HepG2 (cell line): ENCODE measurements at regions not wholly inside any gene's neighbourhood (a gene's known extent, or its start where the extent isn't known, plus 50 kb on each side); places are given as distances from the start of the nearest gene placed in this dataset.

ENCODE experiments used
- GATAD2A ChIP-seq: IDR thresholded peaks from 2 replicates; pipeline ENCODE4 v1.6.1; 2016
- MAX ChIP-seq: IDR thresholded peaks from 2 replicates; pipeline ENCODE4 v1.6.1; 2012; ENCODE audit warnings: inconsistent platforms
- SMAD1 ChIP-seq: sonication (generic); formaldehyde crosslinking; IDR thresholded peaks from 2 replicates; pipeline ENCODE4 v1.4.0; 2020; ENCODE audit warnings: missing genetic modification reagents, low read depth, mild to moderate bottlenecking, borderline replicate concordance
- TEF ChIP-seq: sonication (generic); formaldehyde crosslinking; IDR thresholded peaks from 2 replicates; pipeline ENCODE4 v1.5.0; 2020; ENCODE audit warnings: missing genetic modification reagents

DNA sequence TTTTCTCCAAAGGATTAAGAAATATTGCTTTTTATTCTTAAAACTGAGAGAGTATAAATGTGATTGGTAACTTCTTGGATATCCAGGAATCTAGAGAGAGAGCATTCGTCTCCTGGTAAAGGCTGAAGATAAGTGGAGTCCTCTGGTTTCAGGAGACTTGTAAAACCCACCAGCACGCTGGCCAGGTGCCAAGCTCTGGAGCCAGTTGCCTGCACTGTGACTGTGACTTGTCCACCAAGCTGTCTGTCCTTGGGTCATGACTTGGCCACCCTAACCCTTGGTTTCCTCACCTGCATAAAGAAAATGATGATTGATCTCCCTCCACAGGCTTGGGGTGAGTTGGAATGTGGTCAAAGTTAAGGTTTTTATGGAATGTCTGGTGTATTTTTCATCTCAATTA, 185.4 kb upstream of the NCKAP5 start:
- TF ChIP-seq MAX (no peak), GATAD2A (CRISPR knock-in tag) (no peak), TEF (no peak), SMAD1 (no peak)
